OCI-LY3 (cell line): ENCODE measurements at regions not wholly inside any gene's neighbourhood (a gene's known extent, or its start where the extent isn't known, plus 50 kb on each side); places are given as distances from the start of the nearest gene placed in this dataset.

ENCODE experiments used
- H2AFZ ChIP-seq: fragments of 200-600, 300-600 bp; shearing (Covaris generic); 2 replicates; pipeline ENCODE4 v1.6.0; 2014; ENCODE audit warnings: antibody characterized with exemption, low read depth, low read length
- H3K27ac ChIP-seq: fragments of 200-600, 300-600 bp; sonication (generic); 2 replicates; pipeline ENCODE4 v1.5.1; 2014; ENCODE audit warnings: mild to moderate bottlenecking, low read length, moderate library complexity, mixed read lengths
- H3K27me3 ChIP-seq: fragments of 200-600, 300-600 bp; sonication (generic); 2 replicates; pipeline ENCODE4 v1.6.1; 2014; ENCODE audit warnings: low read depth, low read length, mixed read lengths
- H3K36me3 ChIP-seq: fragments of 200-600, 300-600 bp; sonication (generic); replicated peaks from 2 replicates; pipeline ENCODE3; 2014; ENCODE audit warnings: low read depth, low read length, mixed read lengths
- H3K4me1 ChIP-seq: fragments of 300-600, 200-600 bp; sonication (generic); 2 replicates; pipeline ENCODE4 v1.6.1; 2014; ENCODE audit warnings: low read length, mixed read lengths
- H3K4me2 ChIP-seq: fragments of 200-600, 300-600 bp; sonication (generic); 2 replicates; pipeline ENCODE4 v1.6.1; 2014; ENCODE audit warnings: low read length, mixed read lengths
- H3K4me3 ChIP-seq: fragments of 300-600, 200-600 bp; sonication (generic); 2 replicates; pipeline ENCODE4 v1.5.1; 2014; ENCODE audit warnings: antibody characterized with exemption, mild to moderate bottlenecking, low read length, moderate library complexity
- H3K79me2 ChIP-seq: fragments of 300-600, 200-600 bp; shearing (Covaris generic); 2 replicates; pipeline ENCODE4 v1.6.1; 2014; ENCODE audit warnings: mild to moderate bottlenecking, low read length, mixed read lengths
- H3K9ac ChIP-seq: fragments of 300-600, 200-600 bp; shearing (Covaris generic); 2 replicates; pipeline ENCODE4 v1.6.0; 2014; ENCODE audit warnings: mild to moderate bottlenecking, low read length, moderate library complexity
- H3K9me3 ChIP-seq: fragments of 200-600, 300-600 bp; shearing (Covaris generic); 2 replicates; pipeline ENCODE4 v1.6.1; 2014; ENCODE audit warnings: low read length, mixed read lengths; ENCODE audit not compliant: insufficient read depth
- H4K20me1 ChIP-seq: fragments of 200-600, 300-600 bp; sonication (generic); 2 replicates; pipeline ENCODE4 v1.6.1; 2016; ENCODE audit warnings: low read length, mixed read lengths; ENCODE audit not compliant: insufficient read depth
- EZH2phosphoT487 ChIP-seq: fragments of 200-600 bp; shearing (Covaris generic); IDR thresholded peaks from 2 replicates; pipeline ENCODE4 v1.6.1; 2018; ENCODE audit warnings: antibody characterized with exemption, mixed run types, low read depth
- TF ChIP-seq, protein P1 (sequence below): fragments of 200-600, 300-600 bp; sonication (generic); IDR thresholded peaks from 2 replicates; pipeline ENCODE4 v1.5.1; 2014; ENCODE audit warnings: antibody characterized with exemption, low read length, low read depth

- TF ChIP-seq, protein P1, sequence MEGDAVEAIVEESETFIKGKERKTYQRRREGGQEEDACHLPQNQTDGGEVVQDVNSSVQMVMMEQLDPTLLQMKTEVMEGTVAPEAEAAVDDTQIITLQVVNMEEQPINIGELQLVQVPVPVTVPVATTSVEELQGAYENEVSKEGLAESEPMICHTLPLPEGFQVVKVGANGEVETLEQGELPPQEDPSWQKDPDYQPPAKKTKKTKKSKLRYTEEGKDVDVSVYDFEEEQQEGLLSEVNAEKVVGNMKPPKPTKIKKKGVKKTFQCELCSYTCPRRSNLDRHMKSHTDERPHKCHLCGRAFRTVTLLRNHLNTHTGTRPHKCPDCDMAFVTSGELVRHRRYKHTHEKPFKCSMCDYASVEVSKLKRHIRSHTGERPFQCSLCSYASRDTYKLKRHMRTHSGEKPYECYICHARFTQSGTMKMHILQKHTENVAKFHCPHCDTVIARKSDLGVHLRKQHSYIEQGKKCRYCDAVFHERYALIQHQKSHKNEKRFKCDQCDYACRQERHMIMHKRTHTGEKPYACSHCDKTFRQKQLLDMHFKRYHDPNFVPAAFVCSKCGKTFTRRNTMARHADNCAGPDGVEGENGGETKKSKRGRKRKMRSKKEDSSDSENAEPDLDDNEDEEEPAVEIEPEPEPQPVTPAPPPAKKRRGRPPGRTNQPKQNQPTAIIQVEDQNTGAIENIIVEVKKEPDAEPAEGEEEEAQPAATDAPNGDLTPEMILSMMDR: no peak
- no peak for TF ChIP-seq EZH2phosphoT487
- Histone ChIP-seq H3K79me2 (no peaks in the 10 kb centered on the region), H4K20me1 (no peaks in the 10 kb centered on the region), H3K4me3 (no peak overlapping the region), H3K27me3 (peaks cover 4% of the 10 kb centered on the region; the same call in 1 of the 2 replicates), H3K36me3 (no peaks in the 10 kb centered on the region), H3K9ac (no peak overlapping the region), H3K4me2 (no peak overlapping the region), H3K9me3 (no peaks in the 10 kb centered on the region), H2AFZ (no peak overlapping the region), H3K27ac (no peak overlapping the region), H3K4me1 (peaks cover 7% of the 10 kb centered on the region; the same call in 1 of the 2 replicates)
Observed at GRCh38 chr13:39822437-39822836, 167.0 kb downstream of the COG6 start.

GRCh38 chr13:39823063-39823713 is 167.7 kb downstream of the COG6 start:
- no peak overlapping the region for H3K9ac ChIP-seq
- peaks cover 7% of the 10 kb centered on the region; the same call in 1 of the 2 replicates for H3K4me1 ChIP-seq
- TF ChIP-seq, protein P1: no peak
- TF ChIP-seq EZH2phosphoT487: no peak
- H3K4me3 ChIP-seq: no peak overlapping the region
- H2AFZ ChIP-seq: no peak overlapping the region
- H3K27me3 ChIP-seq: peaks cover 4% of the 10 kb centered on the region; the same call in 1 of the 2 replicates
- no peaks in the 10 kb centered on the region for H3K36me3 ChIP-seq
- H3K4me2 ChIP-seq: peak overlapping the region; percentile 1; the same call in 1 of the 2 replicates
- no peaks in the 10 kb centered on the region for H3K79me2 ChIP-seq
- H4K20me1 ChIP-seq: no peaks in the 10 kb centered on the region
- no peak overlapping the region for H3K27ac ChIP-seq
- H3K9me3 ChIP-seq: no peaks in the 10 kb centered on the region

- H2AFZ ChIP-seq: no peak overlapping the region
- no peak for TF ChIP-seq EZH2phosphoT487
- TF ChIP-seq, protein P1: no peak
- peaks cover under 1% of the 10 kb centered on the region; the same call in 1 of the 2 replicates for H3K27me3 ChIP-seq
- H3K4me3 ChIP-seq: no peak overlapping the region
- no peaks in the 10 kb centered on the region for H4K20me1 ChIP-seq
- H3K79me2 ChIP-seq: no peaks in the 10 kb centered on the region
- no peaks in the 10 kb centered on the region for H3K9me3 ChIP-seq
- H3K36me3 ChIP-seq: no peaks in the 10 kb centered on the region
- no peak overlapping the region for H3K4me2 ChIP-seq
- H3K4me1 ChIP-seq: peaks cover 7% of the 10 kb centered on the region; the same call in 1 of the 2 replicates
- H3K9ac ChIP-seq: no peak overlapping the region
- H3K27ac ChIP-seq: no peak overlapping the region
Observed at GRCh38 chr13:39825886-39826285, 170.4 kb downstream of the COG6 start.

DNA sequence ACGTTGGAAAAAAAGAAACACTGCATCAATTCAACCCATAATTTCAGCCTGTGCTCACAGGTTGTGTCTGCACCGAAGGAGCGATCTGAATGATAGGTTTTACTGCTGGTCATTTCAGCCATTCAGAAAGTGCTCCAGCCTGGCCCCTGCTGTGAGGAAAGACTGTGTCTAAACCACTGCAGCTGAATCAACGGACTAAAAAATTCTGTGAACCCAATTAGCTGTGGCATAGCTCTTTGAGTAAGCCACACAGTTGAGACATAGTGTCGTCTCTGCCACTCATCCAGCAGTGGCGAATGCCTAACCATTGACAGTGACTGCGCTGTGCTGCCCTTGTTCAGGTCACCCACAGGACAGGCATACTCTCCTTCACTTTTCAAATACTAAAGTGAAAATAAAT is 179.8 kb downstream of the COG6 start:
- Histone ChIP-seq H3K4me2 (no peak overlapping the region), H3K27me3 (peaks cover 20% of the 10 kb centered on the region; the same call in 1 of the 2 replicates), H4K20me1 (no peaks in the 10 kb centered on the region), H3K4me3 (no peak overlapping the region), H3K4me1 (peaks cover 6% of the 10 kb centered on the region; the same call in 1 of the 2 replicates), H3K9me3 (no peaks in the 10 kb centered on the region; the same call in 1 of the 2 replicates), H3K79me2 (no peaks in the 10 kb centered on the region), H3K27ac (no peak overlapping the region), H3K9ac (no peak overlapping the region), H2AFZ (no peak overlapping the region), H3K36me3 (no peaks in the 10 kb centered on the region)
- TF ChIP-seq, protein P1: no peak
